ENCODE measurements at regions not wholly inside any gene's neighbourhood (a gene's known extent, or its start where the extent isn't known, plus 50 kb on each side); places are given as distances from the start of the nearest gene placed in this dataset.

- no peak for TF ChIP-seq CTCF (IDR thresholded peaks at IDR 0.05)
- no peak for TF ChIP-seq REST (IDR thresholded peaks at IDR 0.05; ENCODE audit: insufficient read depth in 1 of 2, low read depth in 2 of 2, low read length in 1 of 2)
- no peak for TF ChIP-seq TCF7L2 (IDR thresholded peaks at IDR 0.05; ENCODE audit: low read depth, low read length)
These were observed 533.7 kb upstream of the PKN2 start for GRCh38 chr1:88150330-88150729.

Measured in Panc1 (cell line).